OCI-LY7 (cell line): ENCODE measurements at regions not wholly inside any gene's neighbourhood (a gene's known extent, or its start where the extent isn't known, plus 50 kb on each side); places are given as distances from the start of the nearest gene placed in this dataset.

Experiments used
- EZH2phosphoT487 ChIP-seq: fragments of 200-600 bp; sonication (generic); IDR thresholded peaks from 2 replicates; pipeline ENCODE4 v1.6.1; 2018; ENCODE audit warnings: low read depth, borderline replicate concordance, mild to moderate bottlenecking, mixed run types, antibody characterized with exemption, low read length, moderate library complexity, mixed read lengths
- TF ChIP-seq, protein P1 (sequence below): fragments of 200-600 bp; sonication (generic); conservative IDR thresholded peaks from 2 replicates; pipeline ENCODE4 v1.5.1; 2014; ENCODE audit warnings: mild to moderate bottlenecking, antibody characterized with exemption, low read length, moderate library complexity, mixed read lengths

DNA sequence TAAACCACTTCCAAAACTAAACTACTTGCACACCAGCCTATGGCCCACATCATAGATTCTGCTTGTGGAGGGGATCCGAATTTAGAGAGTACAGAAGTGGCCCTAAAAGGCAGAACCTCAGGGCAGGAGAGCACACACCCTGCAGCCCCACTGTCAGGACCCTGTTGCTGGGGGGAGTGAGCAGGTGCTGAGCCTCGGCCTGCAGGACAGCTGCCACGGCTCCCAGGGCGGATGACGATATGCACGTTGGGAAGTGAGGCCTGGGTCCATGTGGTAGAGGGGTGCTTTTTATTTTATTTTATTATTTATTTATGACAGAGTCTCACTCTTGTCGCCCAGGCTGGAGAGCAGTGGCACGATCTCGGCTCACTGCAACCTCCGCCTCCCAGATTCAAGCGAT is 73.5 kb downstream of the TNFAIP2 start:
- TF ChIP-seq, protein P1, sequence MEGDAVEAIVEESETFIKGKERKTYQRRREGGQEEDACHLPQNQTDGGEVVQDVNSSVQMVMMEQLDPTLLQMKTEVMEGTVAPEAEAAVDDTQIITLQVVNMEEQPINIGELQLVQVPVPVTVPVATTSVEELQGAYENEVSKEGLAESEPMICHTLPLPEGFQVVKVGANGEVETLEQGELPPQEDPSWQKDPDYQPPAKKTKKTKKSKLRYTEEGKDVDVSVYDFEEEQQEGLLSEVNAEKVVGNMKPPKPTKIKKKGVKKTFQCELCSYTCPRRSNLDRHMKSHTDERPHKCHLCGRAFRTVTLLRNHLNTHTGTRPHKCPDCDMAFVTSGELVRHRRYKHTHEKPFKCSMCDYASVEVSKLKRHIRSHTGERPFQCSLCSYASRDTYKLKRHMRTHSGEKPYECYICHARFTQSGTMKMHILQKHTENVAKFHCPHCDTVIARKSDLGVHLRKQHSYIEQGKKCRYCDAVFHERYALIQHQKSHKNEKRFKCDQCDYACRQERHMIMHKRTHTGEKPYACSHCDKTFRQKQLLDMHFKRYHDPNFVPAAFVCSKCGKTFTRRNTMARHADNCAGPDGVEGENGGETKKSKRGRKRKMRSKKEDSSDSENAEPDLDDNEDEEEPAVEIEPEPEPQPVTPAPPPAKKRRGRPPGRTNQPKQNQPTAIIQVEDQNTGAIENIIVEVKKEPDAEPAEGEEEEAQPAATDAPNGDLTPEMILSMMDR: no peak
- no peak for TF ChIP-seq EZH2phosphoT487
